ENCODE measurements at regions not wholly inside any gene's neighbourhood (a gene's known extent, or its start where the extent isn't known, plus 50 kb on each side); places are given as distances from the start of the nearest gene placed in this dataset.
"Not testable (repeated sequence)": the region's sequence is repeated elsewhere in the genome, so short reads cannot be mapped to it uniquely, and the experiment has no call there.

DNA sequence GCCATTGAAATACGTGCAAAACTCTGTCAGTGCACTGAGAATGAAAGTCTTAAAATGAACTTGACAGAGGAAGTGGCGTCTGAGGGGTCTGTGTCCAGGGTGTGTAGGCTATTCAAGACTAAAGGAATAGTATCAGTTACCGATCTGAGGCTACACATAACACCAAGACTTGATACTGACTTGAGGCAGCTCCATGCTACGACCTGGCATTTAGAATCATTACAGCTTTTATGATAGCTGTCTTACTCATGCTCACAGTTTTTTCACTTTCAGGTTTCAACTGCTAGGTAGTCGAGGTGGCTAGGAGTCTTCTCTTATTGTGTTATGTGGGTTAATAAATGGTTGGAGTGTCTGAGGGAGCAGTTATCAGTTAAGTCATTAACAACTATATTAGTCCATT is 92.8 kb upstream of the SLCO6A1 start:
- Histone ChIP-seq H3K9ac (ENCODE audit: low read length) (no peak overlapping the region), H3K4me1 (ENCODE audit: control insufficient read depth, insufficient read depth, low read length) (no peaks in the 10 kb centered on the region), H3K9me3 (ENCODE audit: control insufficient read depth, low read length) (no peaks in the 10 kb centered on the region), H3K36me3 (ENCODE audit: control insufficient read depth, insufficient read depth, low read length, severe bottlenecking) (no peaks in the 10 kb centered on the region), H3K4me3 (ENCODE audit: low read length) (no peak overlapping the region), H3K27me3 (replicated peaks; ENCODE audit: control insufficient read depth, insufficient read depth, low read length) (no peaks in the 10 kb centered on the region)
- DNase-seq (ENCODE audit: low read depth) = no peak

- H3K9me3 ChIP-seq (ENCODE audit: control insufficient read depth, low read length) = not testable (repeated sequence)
Observed at GRCh38 chr5:102592586-102592985, 93.8 kb upstream of the SLCO6A1 start.

GRCh38 chr5:102594192-102594591 is 95.4 kb upstream of the SLCO6A1 start:
- H3K4me1 ChIP-seq (ENCODE audit: control insufficient read depth, insufficient read depth, low read length) = no peaks in the 10 kb centered on the region
- no peak overlapping the region for H3K4me3 ChIP-seq (ENCODE audit: low read length)
- H3K36me3 ChIP-seq (ENCODE audit: control insufficient read depth, insufficient read depth, low read length, severe bottlenecking) = no peaks in the 10 kb centered on the region
- no peak for DNase-seq (ENCODE audit: low read depth)
- H3K9me3 ChIP-seq (ENCODE audit: control insufficient read depth, low read length) = no peaks in the 10 kb centered on the region
- no peak overlapping the region for H3K9ac ChIP-seq (ENCODE audit: low read length)
- no peaks in the 10 kb centered on the region for H3K27me3 ChIP-seq (replicated peaks; ENCODE audit: control insufficient read depth, insufficient read depth, low read length)

More at GRCh38 chr5:102592586-102592985, 93.8 kb upstream of the SLCO6A1 start:
- not testable (repeated sequence) for DNase-seq (ENCODE audit: low read depth); H3K27me3 ChIP-seq (replicated peaks; ENCODE audit: control insufficient read depth, insufficient read depth, low read length); H3K36me3 ChIP-seq (ENCODE audit: control insufficient read depth, insufficient read depth, low read length, severe bottlenecking); H3K9ac ChIP-seq (ENCODE audit: low read length); H3K4me3 ChIP-seq (ENCODE audit: low read length); H3K4me1 ChIP-seq (ENCODE audit: control insufficient read depth, insufficient read depth, low read length)

DNA sequence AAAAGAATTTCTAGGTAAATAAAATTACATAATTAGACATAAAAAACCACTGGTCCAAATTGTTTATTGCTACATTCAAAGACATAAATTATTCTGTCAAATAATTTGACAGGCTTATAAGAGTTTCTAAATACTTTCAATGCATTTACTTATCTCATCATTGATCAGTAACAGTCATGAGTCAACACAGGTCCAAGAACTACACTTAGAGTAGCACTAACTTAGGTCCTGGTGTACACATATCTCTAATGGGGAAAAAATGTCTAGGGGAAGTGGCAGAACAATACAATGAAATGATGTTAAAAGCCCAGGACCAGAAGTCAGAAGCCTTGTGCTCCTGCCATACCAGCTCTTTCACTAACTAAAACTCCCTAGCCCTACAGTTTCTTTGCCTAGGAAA is 96.5 kb upstream of the SLCO6A1 start:
- Histone ChIP-seq H3K9me3 (ENCODE audit: control insufficient read depth, low read length) (no peaks in the 10 kb centered on the region), H3K9ac (ENCODE audit: low read length) (no peak overlapping the region), H3K4me1 (ENCODE audit: control insufficient read depth, insufficient read depth, low read length) (no peaks in the 10 kb centered on the region), H3K4me3 (ENCODE audit: low read length) (no peak overlapping the region), H3K36me3 (ENCODE audit: control insufficient read depth, insufficient read depth, low read length, severe bottlenecking) (no peaks in the 10 kb centered on the region), H3K27me3 (replicated peaks; ENCODE audit: control insufficient read depth, insufficient read depth, low read length) (no peaks in the 10 kb centered on the region)
- DNase-seq (ENCODE audit: low read depth) = no peak

DNA sequence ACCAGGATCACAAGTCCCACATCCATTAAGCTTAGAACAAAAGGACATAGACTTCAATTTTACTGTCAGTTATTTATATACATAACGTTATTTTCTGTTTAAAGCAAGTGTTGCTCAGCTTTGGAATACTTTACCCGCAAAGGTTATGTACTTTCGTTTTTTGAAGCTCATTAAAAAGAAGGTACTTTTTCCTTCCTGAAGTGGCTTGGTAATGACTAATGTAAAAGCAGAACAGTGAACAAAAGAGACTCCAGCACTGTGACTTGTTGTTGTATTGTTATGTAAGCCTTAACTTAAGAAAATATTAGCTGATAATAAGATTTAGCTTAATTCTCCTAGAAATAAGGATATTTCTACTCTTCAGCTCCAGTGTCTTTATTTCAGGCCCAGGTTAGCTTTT is 97.3 kb upstream of the SLCO6A1 start:
- Histone ChIP-seq H3K36me3 (ENCODE audit: control insufficient read depth, insufficient read depth, low read length, severe bottlenecking) (no peaks in the 10 kb centered on the region), H3K4me1 (ENCODE audit: control insufficient read depth, insufficient read depth, low read length) (no peaks in the 10 kb centered on the region), H3K4me3 (ENCODE audit: low read length) (no peak overlapping the region), H3K27me3 (replicated peaks; ENCODE audit: control insufficient read depth, insufficient read depth, low read length) (no peaks in the 10 kb centered on the region), H3K9me3 (ENCODE audit: control insufficient read depth, low read length) (no peaks in the 10 kb centered on the region), H3K9ac (ENCODE audit: low read length) (no peak overlapping the region)
- no peak for DNase-seq (ENCODE audit: low read depth)

GRCh38 chr5:102596951-102597350 is 98.2 kb upstream of the SLCO6A1 start:
- no peaks in the 10 kb centered on the region for H3K9me3 ChIP-seq (ENCODE audit: control insufficient read depth, low read length)
- DNase-seq (ENCODE audit: low read depth) = no peak
- H3K4me1 ChIP-seq (ENCODE audit: control insufficient read depth, insufficient read depth, low read length) = no peaks in the 10 kb centered on the region
- H3K4me3 ChIP-seq (ENCODE audit: low read length) = no peak overlapping the region
- no peak overlapping the region for H3K9ac ChIP-seq (ENCODE audit: low read length)
- no peaks in the 10 kb centered on the region for H3K27me3 ChIP-seq (replicated peaks; ENCODE audit: control insufficient read depth, insufficient read depth, low read length)
- no peaks in the 10 kb centered on the region for H3K36me3 ChIP-seq (ENCODE audit: control insufficient read depth, insufficient read depth, low read length, severe bottlenecking)

- no peaks in the 10 kb centered on the region for H3K9me3 ChIP-seq (ENCODE audit: control insufficient read depth, low read length)
- H3K4me1 ChIP-seq (ENCODE audit: control insufficient read depth, insufficient read depth, low read length) = no peaks in the 10 kb centered on the region
- H3K9ac ChIP-seq (ENCODE audit: low read length) = no peak overlapping the region
- H3K36me3 ChIP-seq (ENCODE audit: control insufficient read depth, insufficient read depth, low read length, severe bottlenecking) = no peaks in the 10 kb centered on the region
- H3K27me3 ChIP-seq (replicated peaks; ENCODE audit: control insufficient read depth, insufficient read depth, low read length) = no peaks in the 10 kb centered on the region
- no peak overlapping the region for H3K4me3 ChIP-seq (ENCODE audit: low read length)
- DNase-seq (ENCODE audit: low read depth) = no peak
Observed at GRCh38 chr5:102599289-102599688, 100.5 kb upstream of the SLCO6A1 start.

DNA sequence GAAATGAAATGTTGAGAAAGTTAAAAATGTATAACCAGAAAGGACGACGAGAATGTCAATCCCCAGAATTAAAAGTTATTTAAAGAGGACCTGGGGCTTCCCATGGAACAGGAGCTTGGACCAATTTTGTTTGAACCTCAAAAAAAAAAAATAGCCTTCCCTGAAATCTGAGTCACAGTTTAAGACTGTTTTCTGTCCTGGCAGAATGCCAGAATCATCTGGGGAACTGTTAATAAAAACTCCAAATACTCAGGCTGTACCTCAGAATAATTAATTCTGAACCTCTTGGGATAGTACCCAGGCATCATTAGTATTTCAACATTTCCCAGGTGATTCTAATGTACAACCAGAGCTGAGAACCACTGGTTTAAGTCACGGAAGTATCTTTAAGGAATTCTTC is 102.2 kb upstream of the SLCO6A1 start:
- H3K9me3 ChIP-seq (ENCODE audit: control insufficient read depth, low read length) = no peaks in the 10 kb centered on the region
- no peak overlapping the region for H3K4me3 ChIP-seq (ENCODE audit: low read length)
- H3K27me3 ChIP-seq (replicated peaks; ENCODE audit: control insufficient read depth, insufficient read depth, low read length) = no peaks in the 10 kb centered on the region
- H3K36me3 ChIP-seq (ENCODE audit: control insufficient read depth, insufficient read depth, low read length, severe bottlenecking) = no peaks in the 10 kb centered on the region
- no peak overlapping the region for H3K9ac ChIP-seq (ENCODE audit: low read length)
- no peak for DNase-seq (ENCODE audit: low read depth)
- no peaks in the 10 kb centered on the region for H3K4me1 ChIP-seq (ENCODE audit: control insufficient read depth, insufficient read depth, low read length)

DNA sequence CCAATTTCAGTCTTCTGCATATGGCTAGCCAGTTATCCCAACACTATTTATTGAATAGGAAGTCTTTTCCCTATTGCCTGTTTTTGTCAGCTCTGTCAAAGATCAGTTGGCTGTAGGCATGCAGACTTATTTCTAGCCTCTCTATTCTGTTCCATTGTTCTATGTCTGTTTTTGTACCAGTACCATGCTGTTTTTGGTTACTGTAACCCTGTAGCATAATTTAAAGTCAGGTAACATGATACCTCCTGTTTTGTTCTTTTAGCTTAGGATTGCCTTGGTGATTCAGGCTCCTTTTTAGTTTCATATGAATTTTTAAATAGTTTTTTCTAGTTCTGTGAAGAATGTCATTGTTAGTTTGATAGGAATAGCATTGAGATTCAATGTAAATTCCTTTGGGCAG is 104.9 kb upstream of the SLCO6A1 start:
- no peaks in the 10 kb centered on the region for H3K9me3 ChIP-seq (ENCODE audit: control insufficient read depth, low read length)
- no peaks in the 10 kb centered on the region for H3K4me1 ChIP-seq (ENCODE audit: control insufficient read depth, insufficient read depth, low read length)
- H3K36me3 ChIP-seq (ENCODE audit: control insufficient read depth, insufficient read depth, low read length, severe bottlenecking) = no peaks in the 10 kb centered on the region
- H3K27me3 ChIP-seq (replicated peaks; ENCODE audit: control insufficient read depth, insufficient read depth, low read length) = no peaks in the 10 kb centered on the region
- H3K4me3 ChIP-seq (ENCODE audit: low read length) = no peak overlapping the region
- H3K9ac ChIP-seq (ENCODE audit: low read length) = no peak overlapping the region
- DNase-seq (ENCODE audit: low read depth) = peak; percentile 24

GRCh38 chr5:102608414-102608813 is 109.6 kb upstream of the SLCO6A1 start:
- DNase-seq (ENCODE audit: low read depth) = no peak
- H3K9ac ChIP-seq (ENCODE audit: low read length) = no peak overlapping the region
- no peaks in the 10 kb centered on the region for H3K4me1 ChIP-seq (ENCODE audit: control insufficient read depth, insufficient read depth, low read length)
- no peaks in the 10 kb centered on the region for H3K36me3 ChIP-seq (ENCODE audit: control insufficient read depth, insufficient read depth, low read length, severe bottlenecking)
- H3K4me3 ChIP-seq (ENCODE audit: low read length) = no peak overlapping the region
- H3K9me3 ChIP-seq (ENCODE audit: control insufficient read depth, low read length) = no peaks in the 10 kb centered on the region
- H3K27me3 ChIP-seq (replicated peaks; ENCODE audit: control insufficient read depth, insufficient read depth, low read length) = no peaks in the 10 kb centered on the region

DNA sequence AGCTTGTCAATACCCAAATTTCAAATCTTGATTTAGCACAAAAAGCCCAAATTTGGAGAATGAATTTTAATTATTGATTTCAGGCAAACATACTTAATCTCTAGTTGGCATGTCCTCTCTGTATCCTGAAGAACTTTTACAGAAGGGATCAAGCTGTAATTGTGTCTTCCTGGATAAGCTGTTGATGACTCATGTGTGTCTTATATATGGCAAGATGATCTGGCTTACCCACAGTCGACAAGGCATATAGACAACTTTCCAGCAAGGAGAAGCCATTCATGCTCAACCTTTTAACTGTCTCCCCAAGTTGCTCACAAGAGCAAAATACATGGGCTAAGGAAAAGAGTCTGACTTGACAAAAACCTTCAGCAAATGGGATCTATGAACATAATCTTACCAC is 112.5 kb upstream of the SLCO6A1 start:
- Histone ChIP-seq H3K27me3 (replicated peaks; ENCODE audit: control insufficient read depth, insufficient read depth, low read length) (no peaks in the 10 kb centered on the region), H3K36me3 (ENCODE audit: control insufficient read depth, insufficient read depth, low read length, severe bottlenecking) (no peaks in the 10 kb centered on the region), H3K4me3 (ENCODE audit: low read length) (no peak overlapping the region), H3K9me3 (ENCODE audit: control insufficient read depth, low read length) (no peaks in the 10 kb centered on the region), H3K4me1 (ENCODE audit: control insufficient read depth, insufficient read depth, low read length) (no peaks in the 10 kb centered on the region), H3K9ac (ENCODE audit: low read length) (no peak overlapping the region)
- no peak for DNase-seq (ENCODE audit: low read depth)

DNA sequence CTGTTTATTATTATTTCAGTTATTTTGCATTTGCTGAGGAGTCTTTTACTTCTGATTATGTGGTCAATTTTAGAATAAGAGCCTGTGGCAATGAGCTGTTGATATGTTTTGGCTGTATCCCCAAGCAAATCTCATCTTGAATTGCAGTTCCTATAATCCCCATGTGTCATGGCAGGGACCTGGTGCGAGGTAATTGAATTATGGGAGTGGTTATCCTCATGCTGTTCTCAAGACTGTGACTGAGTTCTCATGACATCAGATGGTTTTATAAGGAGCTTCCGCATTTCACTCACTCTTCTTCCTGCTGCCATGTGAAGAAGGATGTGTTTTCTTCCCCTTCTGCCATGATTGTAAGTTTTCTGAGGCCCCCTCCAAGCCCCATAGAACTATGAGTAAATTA is 114.9 kb upstream of the SLCO6A1 start:
- H3K36me3 ChIP-seq (ENCODE audit: control insufficient read depth, insufficient read depth, low read length, severe bottlenecking) = no peaks in the 10 kb centered on the region
- H3K27me3 ChIP-seq (replicated peaks; ENCODE audit: control insufficient read depth, insufficient read depth, low read length) = no peaks in the 10 kb centered on the region

More for the DNA sequence above, 114.9 kb upstream of the SLCO6A1 start:
- peaks cover 6% of the 10 kb centered on the region for H3K4me1 ChIP-seq (ENCODE audit: control insufficient read depth, insufficient read depth, low read length)
- H3K4me3 ChIP-seq (ENCODE audit: low read length) = no peak overlapping the region
- H3K9ac ChIP-seq (ENCODE audit: low read length) = no peak overlapping the region
- no peak for DNase-seq (ENCODE audit: low read depth)
- no peaks in the 10 kb centered on the region for H3K9me3 ChIP-seq (ENCODE audit: control insufficient read depth, low read length)

All from adipocyte (in vitro differentiated cells).